ENCODE measurements at regions not wholly inside any gene's neighbourhood (a gene's known extent, or its start where the extent isn't known, plus 50 kb on each side); places are given as distances from the start of the nearest gene placed in this dataset.
A peak's percentile ranks its signal among the peaks of the same experiment; 100 is the strongest.

DNA sequence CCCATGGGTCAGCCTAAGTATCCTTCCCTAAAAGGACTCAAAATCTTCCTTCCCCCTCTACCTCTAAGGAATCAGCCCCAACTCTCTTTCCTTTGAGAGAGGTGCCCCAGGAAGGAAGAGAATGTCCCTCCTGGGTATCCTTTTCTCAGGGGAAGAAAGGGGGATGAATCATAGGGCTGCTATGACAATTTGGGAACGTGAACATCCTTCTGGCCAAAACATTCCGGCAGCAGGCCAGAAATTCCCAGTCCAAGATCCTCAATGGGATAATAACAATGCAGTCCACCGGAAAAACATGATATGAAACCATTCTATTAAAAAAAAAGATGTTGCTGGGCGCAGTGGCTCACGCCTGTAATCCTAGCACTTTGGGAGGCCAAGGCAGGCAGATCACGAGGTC, 50.8 kb upstream of the CACNA2D3 start:
- DNase-seq (no peak), ATAC-seq (no peak)
- intact Hi-C loops (cut with micrococcal nuclease) = no loop called here

DNA sequence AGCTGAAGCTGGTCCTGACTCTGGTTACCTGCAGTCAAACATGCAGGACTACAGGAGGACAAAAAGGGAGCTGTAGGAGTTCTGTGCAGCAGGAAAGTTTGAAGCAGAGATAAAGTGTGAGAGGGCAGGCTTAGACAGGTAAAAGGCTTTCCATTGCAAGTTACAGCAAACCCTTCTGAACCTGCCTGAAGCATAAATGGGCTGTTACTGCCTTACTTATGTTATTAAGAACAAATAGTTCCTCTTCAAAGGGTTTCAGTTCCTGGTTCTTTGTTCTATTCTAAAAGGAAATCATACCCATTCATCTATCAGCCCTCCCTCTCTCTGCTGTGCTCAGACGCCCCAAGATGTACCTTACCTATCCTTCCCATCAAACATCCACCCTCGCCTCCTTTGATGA, 52.4 kb upstream of the CACNA2D3 start:
- intact Hi-C loops (cut with micrococcal nuclease) = no loop called here
- no peak for DNase-seq
- no peak for ATAC-seq

DNA sequence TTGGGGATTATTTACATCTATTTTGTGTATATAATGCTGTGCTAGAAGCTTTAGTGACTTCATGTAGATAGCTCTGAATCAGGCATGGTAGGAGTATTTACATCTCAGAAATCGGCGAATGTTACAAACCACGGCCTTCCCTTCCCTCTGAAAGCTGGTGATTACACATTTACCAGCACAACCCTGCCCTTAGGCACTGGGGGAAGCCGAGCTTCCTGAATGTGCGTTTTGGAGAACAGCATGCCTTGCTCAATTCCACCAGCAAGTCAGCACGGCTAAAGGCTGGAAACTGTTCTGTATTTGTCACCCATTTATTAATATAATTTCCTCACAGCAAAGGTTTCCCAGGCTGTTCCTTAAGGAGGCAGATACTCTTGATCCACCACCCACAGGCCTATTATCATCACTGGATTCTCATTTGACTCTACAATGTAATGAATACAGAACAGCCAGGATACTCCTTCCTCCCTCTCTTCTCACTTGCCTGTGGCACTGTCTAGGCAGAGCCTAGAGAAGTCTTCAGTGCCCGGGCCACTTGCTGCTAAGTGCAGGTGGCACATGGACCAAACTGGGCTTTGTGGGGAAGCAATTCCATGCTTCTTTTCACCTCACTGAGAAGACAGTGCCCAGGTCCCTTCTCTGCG, 55.2 kb upstream of the CACNA2D3 start:
- intact Hi-C loops (cut with micrococcal nuclease) = no loop called here
- no peak for DNase-seq
- ATAC-seq = no peak

DNA sequence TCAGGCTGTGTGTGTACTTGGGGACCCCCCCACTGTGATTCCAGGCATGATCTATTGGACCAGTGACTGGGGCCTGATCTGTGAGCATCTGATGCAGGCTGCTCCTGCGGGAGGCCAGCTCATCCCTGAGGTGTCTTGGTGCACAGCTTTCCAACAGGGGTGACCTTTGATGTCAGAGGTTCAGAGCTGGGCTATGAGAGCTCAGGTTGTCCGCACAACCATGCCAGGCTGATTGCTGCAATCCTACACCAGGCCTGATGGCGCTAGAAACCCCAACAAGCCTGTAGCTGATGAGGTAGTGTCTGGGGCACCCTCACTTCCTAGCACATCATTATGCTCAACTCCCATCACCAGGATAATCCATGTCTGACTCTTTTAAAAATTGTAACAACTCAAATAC, 56.1 kb upstream of the CACNA2D3 start:
- no peak for DNase-seq
- intact Hi-C loops (cut with micrococcal nuclease) = no loop called here
- ATAC-seq = no peak

DNA sequence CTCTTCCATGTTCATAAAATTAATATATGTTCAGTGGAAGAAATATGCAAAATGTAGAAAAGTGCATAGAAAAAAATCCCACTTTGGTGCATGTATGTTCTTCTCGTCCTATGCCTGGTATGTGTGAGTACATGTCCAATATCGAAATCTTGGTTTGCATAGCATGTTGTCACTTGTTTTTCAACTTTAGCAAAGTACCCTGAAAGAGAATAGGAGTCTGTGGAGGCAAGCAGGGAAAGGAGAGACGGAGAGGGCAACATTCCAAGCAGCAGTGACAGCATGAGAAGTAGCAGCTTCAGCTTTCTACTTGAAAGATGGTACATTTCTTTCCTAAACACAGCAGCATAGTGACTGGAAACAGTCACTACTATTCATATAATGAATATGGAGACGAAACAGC, 56.8 kb upstream of the CACNA2D3 start:
- no peak for DNase-seq
- intact Hi-C loops (cut with micrococcal nuclease) = no loop called here
- no peak for ATAC-seq

DNA sequence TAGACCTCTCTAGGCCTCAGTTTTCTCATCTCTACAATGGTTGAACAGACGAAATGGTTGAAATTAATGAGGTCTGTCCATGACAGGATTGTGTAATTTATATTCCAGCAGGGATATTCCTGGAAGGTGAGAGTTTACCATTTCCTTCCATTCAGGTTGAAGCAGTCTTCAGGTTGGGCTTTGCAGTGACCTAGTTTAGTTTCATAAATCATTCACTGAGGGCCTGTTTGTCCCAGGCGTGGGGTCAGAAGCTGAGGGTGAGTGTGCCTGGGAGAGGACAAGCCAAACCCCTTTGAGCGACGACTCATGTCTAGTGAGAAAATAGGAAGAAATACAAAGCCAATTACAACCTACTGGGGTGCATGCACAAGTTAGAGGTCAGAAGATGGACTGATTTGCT, 57.2 kb upstream of the CACNA2D3 start:
- no peak for ATAC-seq

DNA sequence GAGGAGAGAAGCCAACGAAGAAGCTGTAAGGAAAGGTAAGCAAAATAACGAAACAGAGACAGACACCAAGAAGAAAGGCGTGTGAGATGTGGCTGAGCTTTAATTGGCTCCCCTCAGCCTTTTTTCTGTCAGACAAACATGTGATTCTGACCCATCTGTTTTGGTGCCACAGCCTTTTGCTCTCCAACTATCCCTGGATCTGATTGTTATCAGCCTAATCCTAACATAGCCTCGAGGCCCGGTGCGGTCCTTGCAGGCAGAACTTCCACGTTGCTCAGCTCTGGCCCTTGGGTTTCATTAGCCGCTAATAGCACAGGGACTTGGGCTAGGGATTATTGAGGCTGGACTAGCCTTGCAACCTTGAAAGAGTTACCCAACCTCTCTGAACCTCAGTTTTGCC, 57.9 kb upstream of the CACNA2D3 start:
- DNase-seq = no peak
- intact Hi-C loops (cut with micrococcal nuclease) = no loop called here
- ATAC-seq = no peak

More for the DNA sequence above, 57.2 kb upstream of the CACNA2D3 start:
- intact Hi-C loops (cut with micrococcal nuclease) = no loop called here
- no peak for DNase-seq

DNA sequence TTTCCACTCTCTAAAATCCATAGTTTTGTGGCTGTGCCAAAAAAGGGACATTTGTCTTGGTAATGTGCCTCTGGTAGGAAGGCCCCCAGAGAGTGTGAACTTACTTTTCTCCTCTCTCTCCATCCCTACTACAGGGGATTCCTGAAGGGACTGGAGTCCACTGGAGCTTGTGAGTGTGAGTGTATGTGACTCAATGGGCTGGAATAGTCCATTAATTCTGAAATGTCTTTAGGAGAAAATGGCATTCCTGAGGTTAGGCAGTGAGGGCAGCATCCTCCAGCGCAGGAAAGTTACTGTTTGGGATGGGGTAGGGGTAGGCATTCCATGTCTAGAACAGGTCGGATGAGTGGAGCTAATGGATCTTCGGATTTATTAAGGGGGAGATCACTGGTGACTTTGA, 59.8 kb upstream of the CACNA2D3 start:
- intact Hi-C loops (cut with micrococcal nuclease) = no loop called here
- ATAC-seq = no peak
- no peak for DNase-seq

DNA sequence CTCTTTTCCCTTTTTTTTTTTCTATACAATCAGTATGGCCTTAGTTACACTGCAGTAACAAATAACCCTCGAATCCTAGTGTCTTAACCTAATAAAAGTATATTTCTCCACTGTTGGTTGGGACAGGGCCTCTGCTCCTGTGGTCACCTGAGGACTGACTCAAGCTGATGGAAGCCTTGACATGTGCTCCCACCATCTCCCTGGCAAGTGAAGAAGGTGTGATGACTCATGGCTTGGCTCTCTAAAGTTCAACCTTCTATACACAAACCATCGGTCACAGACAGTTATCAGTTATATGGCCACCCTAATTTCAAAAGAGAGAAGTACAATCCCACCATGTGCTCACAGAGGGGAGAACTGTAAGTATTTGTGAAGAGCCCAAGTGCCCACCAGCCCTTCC, 65.8 kb upstream of the CACNA2D3 start:
- no peak for ATAC-seq
- no peak for DNase-seq
- intact Hi-C loops (cut with micrococcal nuclease) = no loop called here

DNA sequence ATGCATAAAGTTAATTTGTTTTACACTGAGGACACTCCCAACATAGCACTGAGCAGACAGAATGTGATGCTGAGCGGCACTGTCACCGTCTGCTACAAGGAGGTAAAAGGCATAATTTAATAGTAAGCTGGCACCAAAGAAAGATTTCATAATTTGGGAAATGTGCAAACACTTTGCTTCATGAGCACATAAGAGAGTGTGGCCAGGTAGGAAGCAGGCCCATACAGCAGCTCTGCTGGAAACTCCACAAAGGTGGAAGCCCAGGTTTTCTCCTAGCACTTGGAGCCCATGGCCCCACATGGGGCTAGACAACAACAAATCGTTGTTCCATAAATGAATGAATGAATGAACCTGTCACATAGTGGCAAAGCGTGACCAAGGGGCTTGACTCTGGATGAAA, 68.5 kb upstream of the CACNA2D3 start:
- ATAC-seq (no peak), DNase-seq (no peak)
- intact Hi-C loops (cut with micrococcal nuclease) = no loop called here

DNA sequence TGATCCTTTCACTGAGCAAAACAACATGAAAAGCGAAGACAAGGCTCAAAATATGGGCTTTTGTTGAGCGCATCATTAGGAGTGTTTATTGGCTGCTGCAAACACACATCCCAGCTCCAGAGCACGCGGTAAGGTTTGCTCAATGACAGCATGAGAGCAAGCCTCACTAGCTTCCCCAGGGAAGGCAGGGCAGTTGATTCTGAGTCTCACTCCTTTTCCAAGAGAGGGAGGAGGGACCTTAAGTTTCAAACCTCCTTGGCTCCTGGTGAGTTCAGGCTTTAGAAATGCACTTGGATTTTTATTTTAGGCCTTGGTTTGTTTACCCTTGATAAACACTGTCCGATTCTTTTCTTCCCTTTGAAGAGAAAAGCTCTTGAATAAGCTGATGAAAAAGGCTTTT, 69.1 kb upstream of the CACNA2D3 start:
- DNase-seq (no peak), ATAC-seq (peak; percentile 40)
- intact Hi-C loops (cut with micrococcal nuclease) = no loop called here

DNA sequence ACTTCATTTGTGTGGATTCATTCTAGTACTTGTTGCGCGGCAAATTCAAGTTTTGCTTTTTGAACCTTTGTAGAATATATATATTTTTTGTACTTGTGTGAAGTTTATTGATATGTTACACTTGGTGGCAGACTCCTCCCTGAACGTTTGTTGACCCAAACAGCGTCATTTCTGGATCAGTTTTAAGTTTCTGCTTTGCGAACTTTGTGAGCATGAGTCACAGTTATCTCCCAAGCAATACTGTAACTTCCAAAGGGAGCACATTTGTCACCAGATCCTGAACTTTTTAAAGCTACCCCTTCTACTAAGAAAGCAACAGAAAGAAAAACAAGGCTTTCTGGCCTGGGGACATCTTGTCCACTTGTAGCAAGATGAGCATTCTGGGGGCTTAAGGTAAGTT, 74.8 kb upstream of the CACNA2D3 start:
- DNase-seq (no peak), ATAC-seq (no peak)
- intact Hi-C loops (cut with micrococcal nuclease) = no loop called here

DNA sequence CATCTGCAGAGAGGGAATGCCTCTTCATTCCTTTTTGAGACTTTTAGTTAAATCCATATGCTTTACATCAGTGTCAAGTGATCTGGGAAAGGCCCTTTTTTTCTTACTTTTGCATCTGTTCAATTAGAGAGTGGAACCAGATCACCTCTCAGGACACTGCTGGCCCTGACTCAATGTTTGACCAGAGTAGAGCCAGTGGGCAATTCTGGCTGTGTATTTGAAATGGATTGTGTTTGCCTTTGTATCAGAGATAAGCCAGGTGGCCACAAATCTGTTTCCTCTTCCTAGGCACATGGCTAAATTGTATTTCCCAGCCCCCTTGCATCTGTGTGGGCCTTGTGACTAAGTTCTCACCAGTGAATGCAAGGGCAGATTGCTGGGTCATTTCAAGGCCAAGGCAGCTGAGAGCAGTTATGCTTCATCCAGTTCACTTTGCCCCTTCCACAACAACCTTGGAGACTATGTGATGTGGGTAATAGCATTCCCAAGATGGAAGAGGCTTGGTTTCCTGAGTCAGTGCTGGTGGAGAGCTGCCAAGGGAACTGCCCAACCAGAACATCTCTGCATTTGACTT, 75.6 kb upstream of the CACNA2D3 start:
- DNase-seq (no peak), ATAC-seq (no peak)
- intact Hi-C loops (cut with micrococcal nuclease) = no loop called here

DNA sequence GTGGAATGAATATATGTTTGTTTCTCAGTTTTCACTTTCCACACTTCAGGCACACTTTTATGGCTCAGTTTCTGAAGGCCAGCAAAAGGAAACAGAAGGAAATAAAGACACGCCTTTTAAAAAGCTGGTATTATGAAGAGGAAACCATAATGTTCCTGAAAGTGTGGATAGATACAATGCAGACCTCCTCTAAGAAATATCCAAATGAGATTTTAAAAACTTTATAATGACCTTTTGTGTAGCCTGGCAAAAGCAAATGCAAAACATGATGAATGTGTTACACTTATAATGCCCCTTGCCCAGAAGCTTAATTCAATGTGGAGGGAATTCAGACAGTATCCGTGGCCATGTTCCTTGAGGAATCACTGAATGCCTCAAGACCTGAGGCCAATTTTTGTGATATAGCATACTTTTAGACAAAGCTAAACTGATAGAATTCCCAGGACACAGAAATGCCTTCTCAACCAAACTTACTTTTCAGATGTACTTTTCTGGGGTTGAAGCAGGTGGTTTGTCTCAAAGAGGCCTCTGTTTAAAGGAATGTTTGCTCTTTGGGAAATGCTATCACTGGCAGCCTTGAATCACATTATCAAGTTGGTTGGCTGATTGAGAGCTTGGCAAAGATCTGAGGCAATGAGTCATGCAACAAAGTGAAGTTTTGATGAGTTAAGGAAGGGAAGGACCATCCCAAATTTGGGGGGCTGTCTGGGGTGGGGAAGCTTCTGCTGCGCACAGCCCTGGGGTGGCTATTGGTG, 77.1 kb upstream of the CACNA2D3 start:
- no peak for DNase-seq
- intact Hi-C loops (cut with micrococcal nuclease) = no loop called here
- no peak for ATAC-seq

DNA sequence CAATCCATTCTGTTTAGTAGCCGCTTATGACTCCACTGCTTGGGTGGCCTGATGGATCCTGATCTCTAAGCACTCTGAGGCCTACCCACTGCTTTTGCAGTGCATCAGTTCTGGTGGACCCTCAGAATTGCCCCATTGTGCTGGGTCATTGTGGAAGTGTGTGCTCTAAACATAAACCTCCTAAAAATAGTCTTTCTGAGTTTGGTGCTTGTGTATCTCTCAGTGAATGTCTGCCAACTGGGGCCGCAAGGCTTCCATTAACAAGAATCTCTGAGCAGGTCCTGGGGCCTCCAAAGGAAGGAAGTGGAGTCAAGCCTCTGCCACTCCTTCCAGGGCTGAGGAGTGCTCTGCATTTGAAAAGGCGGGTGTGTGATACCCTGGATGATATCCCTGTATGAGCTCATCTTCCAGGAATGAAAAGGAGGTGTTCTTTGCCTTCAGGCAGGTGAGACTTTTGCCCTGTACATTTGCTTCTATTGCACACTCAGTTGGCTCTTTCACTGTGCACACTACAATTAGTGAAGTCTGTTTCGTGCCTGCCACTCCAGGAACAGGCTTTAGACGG, 80.0 kb upstream of the CACNA2D3 start:
- ATAC-seq (peak; percentile 56), DNase-seq (no peak)
- intact Hi-C loops (cut with micrococcal nuclease) = no loop called here

DNA sequence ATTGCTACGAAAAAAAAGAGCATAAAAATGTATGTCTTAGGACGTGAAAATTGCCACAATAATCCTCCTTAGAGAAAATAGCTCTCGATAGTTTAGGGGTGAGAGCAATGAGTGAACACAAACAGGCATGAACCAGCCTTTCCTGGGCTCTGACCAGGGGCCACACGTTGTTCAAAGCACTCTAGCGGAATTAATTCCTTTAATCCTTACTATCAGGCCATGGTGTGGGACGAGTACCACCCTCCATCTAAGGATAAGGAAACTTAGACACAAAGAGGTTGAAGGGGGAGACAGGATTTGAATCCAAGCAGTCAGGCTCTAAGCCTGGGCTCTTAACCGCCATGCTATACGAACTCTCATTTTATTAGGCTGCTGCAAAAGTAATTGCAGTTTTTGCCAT, 81.9 kb upstream of the CACNA2D3 start:
- ATAC-seq = no peak
- DNase-seq = no peak
- intact Hi-C loops (cut with micrococcal nuclease) = no loop called here

DNA sequence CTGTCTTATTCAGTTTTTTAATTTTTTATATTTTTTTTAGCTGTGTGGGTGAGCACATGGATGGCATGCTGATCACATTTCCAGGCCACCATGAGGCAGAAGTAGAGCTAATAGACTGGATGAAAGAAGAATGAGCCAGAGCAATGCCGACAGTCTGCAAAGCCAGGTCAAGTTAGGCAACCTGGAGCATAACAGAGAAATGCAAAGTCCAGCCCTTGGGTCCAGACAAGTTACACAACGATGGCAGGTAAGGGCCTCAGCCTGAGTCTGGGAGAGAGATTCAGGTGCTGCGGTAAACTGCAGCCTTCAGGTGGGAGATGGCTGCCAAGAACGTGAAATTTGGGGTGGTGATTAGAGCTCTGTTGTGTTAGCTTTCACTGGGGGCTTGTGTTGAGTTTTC, 84.0 kb upstream of the CACNA2D3 start:
- no peak for DNase-seq
- ATAC-seq = no peak
- intact Hi-C loops (cut with micrococcal nuclease) = no loop called here

DNA sequence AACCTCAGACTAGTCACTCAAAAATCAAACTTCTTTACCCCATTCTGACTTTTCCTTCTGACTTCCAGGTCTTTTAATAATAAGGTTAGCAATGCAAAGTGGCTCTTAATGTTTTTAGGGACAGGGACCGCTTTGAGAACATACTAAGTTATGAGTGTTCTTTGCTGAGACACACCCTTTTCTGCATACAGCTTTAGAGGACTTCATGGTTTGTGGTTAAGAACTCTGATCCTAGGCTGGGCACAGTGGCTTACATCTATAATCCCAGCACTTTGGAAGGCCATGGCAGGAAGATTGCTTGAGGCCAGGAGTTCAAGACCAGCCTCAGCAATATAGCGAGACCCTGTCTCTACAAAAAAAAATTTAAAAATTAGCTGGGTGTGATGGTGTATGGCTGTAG, 85.8 kb upstream of the CACNA2D3 start:
- no peak for DNase-seq
- intact Hi-C loops (cut with micrococcal nuclease) = no loop called here

DNA sequence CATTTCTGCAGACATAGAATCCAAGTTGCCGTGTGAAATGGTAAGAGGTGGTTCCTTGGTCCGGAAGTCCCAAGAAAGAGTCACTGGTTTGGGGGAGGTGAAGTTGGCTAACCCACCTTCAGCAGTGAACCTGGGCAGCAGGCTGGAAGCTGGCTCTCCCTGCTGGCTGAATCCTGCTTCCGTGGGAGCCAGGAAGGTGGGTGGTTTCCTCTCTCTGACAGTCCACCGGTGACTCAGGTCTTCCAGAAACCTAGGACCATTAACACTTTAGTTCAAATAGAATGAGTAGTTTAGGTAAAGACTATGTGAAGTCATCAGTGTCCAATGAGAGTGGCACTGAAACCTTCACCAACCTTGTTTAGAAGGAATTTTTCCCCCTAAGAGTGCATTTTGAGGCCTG, 87.4 kb upstream of the CACNA2D3 start:
- DNase-seq (no peak), ATAC-seq (no peak)
- intact Hi-C loops (cut with micrococcal nuclease) = no loop called here

More for the DNA sequence above, 85.8 kb upstream of the CACNA2D3 start:
- no peak for ATAC-seq

DNA sequence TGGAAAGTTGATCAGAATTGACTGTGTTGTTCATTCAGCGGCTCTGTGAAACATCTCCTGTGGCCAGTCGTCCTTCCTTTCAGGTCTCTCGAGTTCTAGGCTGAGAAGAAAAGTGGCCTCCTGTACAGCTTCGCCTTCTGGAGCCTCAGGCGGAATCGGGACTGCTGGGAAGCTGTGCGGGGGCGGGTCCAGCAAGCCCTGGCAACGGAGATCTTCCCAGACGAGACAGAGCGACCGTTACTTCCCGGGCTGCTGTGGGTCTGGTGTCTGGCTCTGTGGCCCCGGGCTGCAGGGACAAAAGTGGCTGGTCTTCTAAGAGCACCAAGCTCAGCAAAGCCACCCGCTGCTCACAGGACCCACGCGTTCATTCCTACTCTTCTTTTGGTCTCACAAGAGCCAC, 88.6 kb upstream of the CACNA2D3 start:
- intact Hi-C loops (cut with micrococcal nuclease) = no loop called here

DNA sequence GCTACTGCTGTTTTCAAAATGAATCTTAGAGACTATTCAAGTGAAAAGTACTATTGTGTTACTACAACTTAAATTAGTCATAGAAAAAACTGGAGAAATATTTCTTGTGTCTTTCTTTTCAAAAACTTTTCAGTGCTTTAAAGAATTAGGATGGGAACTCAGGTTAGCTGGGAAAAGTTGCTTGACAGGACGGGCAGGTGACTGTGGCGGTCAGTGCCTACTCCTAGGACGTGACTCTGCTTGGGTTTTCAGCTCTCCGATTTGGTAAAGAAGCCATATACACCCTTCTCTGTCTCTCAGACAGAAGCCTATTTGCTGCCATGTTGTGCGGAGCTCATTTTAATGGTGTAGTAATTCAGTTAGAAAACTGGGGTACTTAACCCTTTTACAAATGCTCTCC, 89.8 kb upstream of the CACNA2D3 start:
- intact Hi-C loops (cut with micrococcal nuclease) = no loop called here
- ATAC-seq (no peak), DNase-seq (no peak)

More for the DNA sequence above, 88.6 kb upstream of the CACNA2D3 start:
- DNase-seq = no peak
- no peak for ATAC-seq

Data from left ventricle myocardium superior (tissue), 1 donor.